Ectodermal cell (in vitro differentiated cells): ENCODE measurements at regions not wholly inside any gene's neighbourhood (a gene's known extent, or its start where the extent isn't known, plus 50 kb on each side); places are given as distances from the start of the nearest gene placed in this dataset.
"Not testable (repeated sequence)": the region's sequence is repeated elsewhere in the genome, so short reads cannot be mapped to it uniquely, and the experiment has no call there.

Experiments
- H3K27ac ChIP-seq: 2 replicates; pipeline ENCODE4 v1.7.0; 2013; ENCODE audit warnings: mild to moderate bottlenecking, low read depth, low read length; ENCODE audit not compliant: insufficient read depth, poor library complexity, severe bottlenecking
- H3K27me3 ChIP-seq: 2 replicates; pipeline ENCODE4 v1.7.0; 2013; ENCODE audit warnings: mild to moderate bottlenecking, low read length; ENCODE audit not compliant: insufficient read depth, control insufficient read depth, poor library complexity, severe bottlenecking
- H3K36me3 ChIP-seq: one replicate; pipeline ENCODE4 v1.7.0; 2013; ENCODE audit warnings: low read length; ENCODE audit not compliant: control insufficient read depth, insufficient read depth
- H3K4me1 ChIP-seq: one replicate; pipeline ENCODE4 v1.7.0; 2013; ENCODE audit warnings: low read length; ENCODE audit not compliant: control insufficient read depth, insufficient read depth
- H3K4me3 ChIP-seq: 2 replicates; pipeline ENCODE4 v1.7.0; 2013; ENCODE audit warnings: low read depth, low read length, control low read depth; ENCODE audit not compliant: insufficient read depth
- H3K9me3 ChIP-seq: 2 replicates; pipeline ENCODE4 v1.7.0; 2013; ENCODE audit warnings: mild to moderate bottlenecking, low read length, moderate library complexity; ENCODE audit not compliant: control insufficient read depth
- WGBS, 2 experiments: methylation state at CpG; one replicate each; pipeline ENCODE4 v1.1.7; 2013; ENCODE audit warnings: missing lambda C conversion rate in 2 of 2; 5-methylcytosine and 5-hydroxymethylcytosine counted together

- Histone ChIP-seq H3K27ac (no peak overlapping the region), H3K4me1 (peaks cover 3% of the 10 kb centered on the region), H3K4me3 (no peak overlapping the region), H3K36me3 (no peaks in the 10 kb centered on the region), H3K9me3 (no peaks in the 10 kb centered on the region), H3K27me3 (no peaks in the 10 kb centered on the region)
- WGBS, 2 experiments = 66 to 74% methylated on average over 5 of the region's 5 CpGs
These were observed 267.2 kb upstream of the MSX2 start for GRCh38 chr5:174457141-174457678.

- 95 to 96% methylated on average over 10 to 12 of the region's 12 CpGs for WGBS, 2 experiments
- H3K27ac ChIP-seq = no peak overlapping the region
These were observed 265.2 kb upstream of the MSX2 start for GRCh38 chr5:174459071-174459702.

GRCh38 chr5:174459832-174460448, 264.4 kb upstream of the MSX2 start:
- Histone ChIP-seq H3K4me1 (peaks cover 3% of the 10 kb centered on the region), H3K27ac (no peak overlapping the region), H3K36me3 (no peaks in the 10 kb centered on the region), H3K9me3 (no peaks in the 10 kb centered on the region), H3K27me3 (no peaks in the 10 kb centered on the region), H3K4me3 (no peak overlapping the region)
- 89 to 92% methylated on average over 8 to 9 of the region's 9 CpGs for WGBS, 2 experiments

More at GRCh38 chr5:174459071-174459702, 265.2 kb upstream of the MSX2 start:
- H3K4me1 ChIP-seq = peaks cover 3% of the 10 kb centered on the region
- no peak overlapping the region for H3K4me3 ChIP-seq
- no peaks in the 10 kb centered on the region for H3K36me3 ChIP-seq
- H3K27me3 ChIP-seq = no peaks in the 10 kb centered on the region
- no peaks in the 10 kb centered on the region for H3K9me3 ChIP-seq

GRCh38 chr5:174462129-174462528, 262.3 kb upstream of the MSX2 start:
- H3K27me3 ChIP-seq = no peaks in the 10 kb centered on the region
- WGBS, 2 experiments = 91 to 96% methylated on average over 4 of the region's 4 CpGs
- no peaks in the 10 kb centered on the region for H3K36me3 ChIP-seq
- no peak overlapping the region for H3K4me3 ChIP-seq
- peaks cover 3% of the 10 kb centered on the region for H3K4me1 ChIP-seq
- no peaks in the 10 kb centered on the region for H3K9me3 ChIP-seq
- H3K27ac ChIP-seq = no peak overlapping the region

GRCh38 chr5:174464504-174465165, 259.7 kb upstream of the MSX2 start:
- Histone ChIP-seq H3K27ac (no peak overlapping the region), H3K27me3 (no peaks in the 10 kb centered on the region), H3K4me3 (no peak overlapping the region), H3K4me1 (peaks cover 3% of the 10 kb centered on the region), H3K9me3 (no peaks in the 10 kb centered on the region), H3K36me3 (no peaks in the 10 kb centered on the region)
- WGBS, 2 experiments = 94 to 96% methylated on average over 1 of the region's 1 CpG

- not testable (repeated sequence) for H3K27ac ChIP-seq, H3K9me3 ChIP-seq, H3K27me3 ChIP-seq, H3K4me1 ChIP-seq, H3K36me3 ChIP-seq, H3K4me3 ChIP-seq
- WGBS, 2 experiments = 92 to 100% methylated on average over 2 of the region's 3 CpGs
These were observed 252.9 kb upstream of the MSX2 start for GRCh38 chr5:174471528-174471927.

GRCh38 chr5:174472956-174473355, 251.4 kb upstream of the MSX2 start:
- Histone ChIP-seq H3K27me3 (no peaks in the 10 kb centered on the region), H3K9me3 (no peaks in the 10 kb centered on the region), H3K4me3 (no peak overlapping the region), H3K4me1 (no peaks in the 10 kb centered on the region), H3K36me3 (no peaks in the 10 kb centered on the region), H3K27ac (no peak overlapping the region)
- WGBS, 2 experiments = no CpG with 5 or more reads among the region's 2 CpGs

GRCh38 chr5:174476001-174476400, 248.4 kb upstream of the MSX2 start:
- H3K36me3 ChIP-seq, H3K9me3 ChIP-seq, H3K27me3 ChIP-seq, H3K27ac ChIP-seq, H3K4me1 ChIP-seq, H3K4me3 ChIP-seq: not testable (repeated sequence)
- WGBS, 2 experiments = 96 to 100% methylated on average over 2 to 3 of the region's 3 CpGs

GRCh38 chr5:174479325-174479724, 245.1 kb upstream of the MSX2 start:
- peaks cover 2% of the 10 kb centered on the region for H3K9me3 ChIP-seq
- no peaks in the 10 kb centered on the region for H3K27me3 ChIP-seq
- peaks cover 10% of the 10 kb centered on the region for H3K4me1 ChIP-seq
- no peak overlapping the region for H3K4me3 ChIP-seq
- H3K36me3 ChIP-seq = no peaks in the 10 kb centered on the region
- H3K27ac ChIP-seq = no peak overlapping the region

- Histone ChIP-seq H3K36me3 (no peaks in the 10 kb centered on the region), H3K4me1 (peaks cover 10% of the 10 kb centered on the region), H3K4me3 (no peak overlapping the region), H3K27me3 (no peaks in the 10 kb centered on the region), H3K9me3 (peaks cover 2% of the 10 kb centered on the region), H3K27ac (no peak overlapping the region)
- WGBS, 2 experiments = 100% methylated on average over 1 of the region's 1 CpG
These were observed 242.6 kb upstream of the MSX2 start for GRCh38 chr5:174481737-174482136.
